NCI-H774 (cell line): ENCODE measurements at regions not wholly inside any gene's neighbourhood (a gene's known extent, or its start where the extent isn't known, plus 50 kb on each side); places are given as distances from the start of the nearest gene placed in this dataset.

Experiments
- DNase-seq: peaks from one replicate; lab custom pipeline; 2025; lab: John Stamatoyannopoulos, UW

DNA sequence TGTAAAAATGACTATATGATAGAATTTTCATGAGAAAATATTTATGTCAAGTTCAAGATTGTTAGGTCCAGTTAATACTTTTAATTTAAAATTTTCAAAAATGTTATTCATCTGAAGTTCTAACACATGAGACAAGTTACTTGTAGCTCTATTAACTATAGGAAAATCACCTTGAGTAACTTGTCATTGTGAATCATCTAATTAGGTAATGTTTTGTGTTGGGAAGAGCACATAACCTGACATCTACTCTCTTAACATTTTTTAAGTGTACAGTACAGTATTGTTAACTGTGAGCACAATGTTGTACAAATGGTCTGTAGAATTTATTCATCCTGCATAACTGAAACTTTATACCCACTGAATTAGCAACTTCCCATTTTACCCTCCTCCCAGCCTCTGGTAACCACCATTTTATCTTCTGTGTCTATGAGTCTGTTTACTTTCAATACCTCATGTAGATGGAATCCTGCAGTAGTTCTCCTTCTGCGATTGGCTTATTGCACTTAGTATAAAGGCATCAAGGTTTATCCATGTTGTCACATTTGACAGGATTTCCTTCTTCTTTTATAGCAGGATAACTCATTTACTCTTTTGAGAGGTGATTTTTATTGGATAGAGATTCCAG, 54.6 kb downstream of the ARL4A start:
- no peak for DNase-seq

DNA sequence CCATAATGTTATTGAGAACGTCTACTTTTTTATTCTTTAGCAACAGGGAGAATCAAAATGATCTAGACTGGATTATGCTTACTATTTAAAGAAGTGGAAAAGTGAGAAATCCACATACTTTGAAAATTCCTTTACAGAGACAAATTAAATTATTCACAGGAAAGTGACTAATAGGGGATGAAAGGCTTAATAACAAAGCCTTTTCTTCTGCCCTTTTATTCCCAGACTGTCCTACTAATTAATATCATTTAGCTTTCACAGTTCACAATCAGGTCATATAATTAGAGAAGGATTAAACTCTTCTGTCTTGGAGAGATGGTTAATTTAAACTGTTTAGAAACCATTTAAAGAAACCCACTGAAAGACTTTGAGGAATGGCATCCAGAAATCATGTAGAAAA, 58.8 kb downstream of the ARL4A start:
- no peak for DNase-seq

DNA sequence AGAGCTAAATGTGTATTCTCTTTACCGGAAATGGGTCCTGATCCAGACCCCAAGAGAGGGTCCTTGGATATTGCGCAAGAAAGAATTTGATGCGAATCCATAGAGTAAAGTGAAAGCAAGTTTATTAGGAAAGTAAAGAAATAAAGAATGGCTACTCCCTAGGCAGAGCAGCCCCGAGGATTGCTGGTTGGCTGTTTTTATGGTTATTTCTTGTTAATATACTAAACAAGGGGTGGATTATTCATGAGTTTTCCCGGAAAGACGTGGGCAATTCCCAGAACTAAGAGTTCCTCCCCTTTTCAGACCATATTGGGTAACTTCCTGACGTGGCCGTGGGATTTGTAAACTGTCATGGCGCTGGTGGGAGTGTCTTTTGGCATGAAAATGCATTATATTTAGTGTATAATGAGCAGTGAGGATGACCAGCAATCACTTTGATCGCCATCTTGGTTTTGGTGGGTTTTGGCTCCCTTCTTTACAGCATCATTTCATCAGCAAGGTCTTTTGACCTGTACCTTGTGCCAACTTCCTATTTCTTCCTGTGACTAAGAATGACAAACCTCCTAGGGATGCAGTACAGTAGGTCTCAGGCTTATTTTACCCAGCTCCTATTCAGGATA, 60.4 kb downstream of the ARL4A start:
- no peak for DNase-seq

DNA sequence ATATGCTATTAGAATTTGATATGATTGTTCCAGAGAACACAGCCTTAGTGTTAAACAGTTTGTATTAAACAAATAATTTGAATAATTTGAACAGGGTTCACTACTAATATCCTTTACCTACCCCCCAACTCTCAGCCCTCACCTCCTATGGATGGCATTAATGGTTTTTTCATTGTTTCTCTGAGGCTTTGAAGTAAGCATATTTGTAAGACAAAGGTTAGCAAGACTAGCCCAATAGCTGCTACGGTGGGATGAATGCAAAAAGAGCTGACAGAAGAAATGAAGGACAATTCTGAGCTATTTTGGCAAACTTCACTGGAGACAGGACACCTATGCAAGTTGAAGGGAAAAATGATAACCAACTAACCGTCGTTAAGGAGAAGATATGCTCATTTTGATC, 61.6 kb downstream of the ARL4A start:
- no peak for DNase-seq

DNA sequence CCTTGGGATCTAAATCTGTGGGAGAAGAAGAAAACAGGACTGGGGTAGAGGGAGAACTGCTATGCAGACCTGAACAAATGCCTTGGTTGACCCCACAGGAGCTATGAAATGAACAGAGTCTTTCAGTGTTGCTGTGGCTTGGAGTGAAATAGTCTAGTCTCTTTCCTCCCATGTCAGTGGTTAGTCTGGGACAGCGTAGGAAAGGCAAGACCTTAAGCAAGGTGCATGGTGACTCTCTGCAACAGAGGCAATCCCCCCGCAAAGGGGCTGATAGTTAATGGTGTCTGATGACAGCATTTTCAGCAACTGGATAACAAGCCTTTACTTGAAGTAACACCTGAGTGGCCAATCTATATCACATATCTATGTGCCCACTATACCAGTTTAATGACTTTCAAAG, 62.3 kb downstream of the ARL4A start:
- no peak for DNase-seq

DNA sequence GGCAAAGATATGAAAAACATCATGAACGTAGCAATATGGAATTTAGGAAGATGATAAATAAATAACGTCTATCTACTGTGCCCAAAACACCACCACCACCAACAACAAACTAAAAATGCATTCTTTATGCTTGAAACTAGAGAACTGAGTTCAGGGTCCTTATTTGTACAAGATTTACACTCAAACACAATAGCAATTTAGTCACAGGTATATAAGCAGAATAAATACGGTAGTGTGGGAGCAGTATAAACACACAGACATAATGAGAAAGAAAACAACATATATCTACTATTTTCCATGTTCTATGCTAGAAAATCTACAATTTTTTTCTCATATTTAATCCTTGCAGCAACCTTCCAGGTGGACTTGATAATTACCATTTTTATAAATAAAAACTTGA, 64.3 kb downstream of the ARL4A start:
- no peak for DNase-seq

DNA sequence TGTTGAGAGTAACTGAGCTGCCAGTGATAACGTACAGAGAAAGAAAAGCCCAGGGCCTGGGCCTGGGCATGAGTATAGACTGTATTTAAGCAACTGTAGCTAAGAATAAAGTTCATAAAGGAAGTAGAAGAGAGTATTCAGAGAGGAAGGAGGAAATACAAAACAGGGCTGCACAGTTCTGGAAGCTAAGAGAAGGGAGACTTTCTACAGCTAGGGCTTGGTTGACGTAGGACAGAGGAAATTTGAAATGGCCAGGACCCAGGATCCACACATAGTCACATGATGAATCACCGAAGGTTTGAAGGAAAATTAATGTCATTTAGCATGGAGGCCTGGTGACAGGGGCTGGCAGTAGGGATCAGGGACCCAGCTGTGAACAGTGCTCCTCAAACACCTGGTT, 66.7 kb downstream of the ARL4A start:
- no peak for DNase-seq

DNA sequence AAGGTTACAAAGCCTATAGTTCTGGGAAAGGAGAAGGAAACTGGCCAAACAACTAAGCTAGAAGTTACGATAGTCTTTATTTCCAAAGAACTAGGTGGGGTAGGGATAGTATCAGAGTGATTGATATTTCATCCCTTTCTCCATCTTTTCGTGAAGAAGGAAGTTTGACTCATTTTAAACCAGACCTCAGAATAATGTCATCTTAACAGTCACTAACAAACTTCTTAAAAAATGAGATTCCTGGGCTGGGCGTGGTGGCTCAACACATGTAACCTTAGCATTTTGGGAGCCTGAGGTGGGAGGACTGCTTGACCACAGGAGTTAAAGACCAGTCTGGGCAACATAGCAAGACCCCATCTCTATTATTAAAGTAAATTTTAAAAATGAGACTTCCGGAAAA, 69.4 kb downstream of the ARL4A start:
- DNase-seq, result no peak

DNA sequence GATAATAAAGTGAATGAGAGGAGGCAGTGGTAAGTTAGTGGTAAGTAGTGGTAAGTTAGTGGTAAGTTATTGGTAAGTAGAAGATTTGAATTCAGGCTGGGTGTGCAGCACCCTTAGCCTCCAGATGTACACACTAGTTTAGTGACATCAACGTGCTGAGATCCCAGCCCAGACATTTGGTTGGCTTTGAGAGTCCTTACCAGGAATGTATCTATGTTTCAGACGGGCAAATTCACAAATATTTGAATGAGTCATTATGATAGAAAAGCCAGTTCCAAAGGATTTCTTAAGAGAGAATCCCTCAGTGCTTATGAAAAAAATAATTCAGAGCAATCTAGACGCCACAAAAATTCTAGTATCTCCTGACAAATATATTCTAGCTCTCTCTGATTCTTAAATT, 70.0 kb downstream of the ARL4A start:
- DNase-seq, result no peak

DNA sequence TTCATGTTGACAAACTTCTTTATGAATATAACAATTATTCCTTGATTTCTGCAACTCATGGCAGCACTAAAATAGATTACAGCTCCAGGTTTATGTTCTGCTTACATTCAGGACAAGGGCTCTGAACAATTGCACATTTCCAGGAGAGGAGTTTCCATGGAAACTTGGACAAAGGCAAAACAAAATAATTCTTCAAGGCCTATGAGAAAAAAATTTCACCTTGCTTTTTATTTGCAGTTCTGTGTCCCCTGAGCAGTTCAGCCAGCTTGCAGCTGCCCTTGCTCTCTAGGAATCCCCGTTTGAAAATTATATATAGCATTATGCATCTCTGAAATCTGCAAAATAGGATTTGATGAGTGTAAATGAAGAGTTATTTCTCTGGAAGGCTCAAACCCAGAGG, 71.7 kb downstream of the ARL4A start:
- DNase-seq, result no peak

DNA sequence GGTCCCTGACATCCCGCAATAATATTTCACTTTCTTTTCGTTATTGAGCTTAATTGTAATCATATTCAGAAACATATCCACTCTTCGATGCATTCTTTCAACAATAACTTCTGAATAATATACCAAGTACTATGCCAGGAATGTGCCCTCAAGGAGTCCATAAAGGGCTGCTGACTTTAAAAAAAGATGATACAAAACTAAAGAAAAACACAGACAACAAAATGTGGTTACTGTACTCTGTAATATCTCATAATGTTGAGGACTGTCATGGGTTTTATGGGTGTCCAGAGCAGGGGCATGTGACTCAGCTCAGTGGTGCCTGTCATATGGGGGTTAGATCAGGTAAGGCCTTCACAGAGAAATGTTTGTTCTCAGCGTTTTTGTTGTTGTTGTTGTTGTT, 73.7 kb downstream of the ARL4A start:
- no peak for DNase-seq

DNA sequence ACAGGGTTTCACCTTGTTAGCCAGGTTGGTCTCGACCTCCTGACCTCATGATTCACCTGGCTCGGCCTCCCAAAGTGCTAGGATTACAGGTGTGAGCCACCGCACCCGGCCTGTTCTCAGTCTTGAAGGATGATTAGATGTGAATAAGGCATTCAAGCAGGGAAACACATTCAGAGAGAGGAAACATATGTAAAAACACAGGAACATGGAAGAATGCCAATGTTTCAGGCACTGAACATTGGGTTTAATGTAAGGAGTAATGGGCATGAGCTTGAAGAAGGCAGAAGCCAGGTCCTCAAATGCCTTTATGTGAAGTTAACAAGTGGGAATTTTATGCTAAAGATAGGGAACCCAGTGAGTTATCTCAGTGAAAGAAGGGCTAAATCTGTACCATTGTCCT, 74.3 kb downstream of the ARL4A start:
- DNase-seq, result no peak

DNA sequence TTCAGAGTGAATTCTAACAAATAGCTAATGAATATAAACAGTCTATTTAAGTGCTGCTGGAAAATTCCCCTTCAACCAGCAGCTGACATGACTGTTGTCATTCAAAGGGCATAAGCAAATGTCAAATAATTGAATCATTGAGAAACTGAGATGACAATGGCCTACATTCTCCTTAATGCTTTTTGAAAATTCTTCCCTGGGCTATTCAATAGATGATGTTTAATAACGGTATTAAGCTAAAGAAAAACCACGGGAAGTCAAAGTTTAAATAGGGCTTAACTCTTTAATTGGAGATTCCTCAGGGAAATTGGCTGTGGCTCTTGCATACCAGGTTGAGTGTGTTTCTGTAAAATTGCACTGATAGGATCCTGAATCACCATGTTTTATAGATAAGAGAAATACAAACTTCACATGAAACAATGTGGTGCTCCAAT, 77.0 kb downstream of the ARL4A start:
- DNase-seq, result no peak

DNA sequence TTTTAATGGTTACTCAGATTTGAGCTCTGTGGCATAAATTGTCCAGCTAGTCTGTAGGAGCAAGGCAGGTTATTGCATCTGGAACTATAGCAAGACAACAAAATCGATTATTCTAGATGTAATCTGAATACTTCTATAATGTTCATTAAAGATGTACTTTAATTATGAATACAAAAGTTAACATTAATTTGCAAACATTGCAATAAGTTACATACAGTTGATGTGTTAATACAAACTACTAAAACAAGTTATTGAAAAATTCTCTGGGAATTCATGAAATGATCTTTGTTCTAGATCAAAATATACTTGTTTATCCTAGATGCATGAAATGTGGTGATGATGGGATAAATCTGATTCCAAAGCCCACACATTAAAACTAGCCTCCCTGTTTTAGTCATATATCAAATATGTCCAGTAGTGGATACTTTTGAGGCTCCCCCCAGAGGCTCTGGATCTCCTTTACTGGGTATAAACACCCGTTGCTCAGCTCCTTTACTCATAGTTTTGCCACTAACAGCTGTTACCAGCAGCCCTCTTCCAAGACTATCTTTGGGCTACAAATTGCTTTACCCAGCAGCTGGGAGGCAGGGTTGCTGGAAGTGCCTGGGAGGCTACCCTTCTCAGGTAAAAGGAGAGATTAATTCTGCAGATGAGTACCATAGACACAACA, 78.1 kb downstream of the ARL4A start:
- no peak for DNase-seq

DNA sequence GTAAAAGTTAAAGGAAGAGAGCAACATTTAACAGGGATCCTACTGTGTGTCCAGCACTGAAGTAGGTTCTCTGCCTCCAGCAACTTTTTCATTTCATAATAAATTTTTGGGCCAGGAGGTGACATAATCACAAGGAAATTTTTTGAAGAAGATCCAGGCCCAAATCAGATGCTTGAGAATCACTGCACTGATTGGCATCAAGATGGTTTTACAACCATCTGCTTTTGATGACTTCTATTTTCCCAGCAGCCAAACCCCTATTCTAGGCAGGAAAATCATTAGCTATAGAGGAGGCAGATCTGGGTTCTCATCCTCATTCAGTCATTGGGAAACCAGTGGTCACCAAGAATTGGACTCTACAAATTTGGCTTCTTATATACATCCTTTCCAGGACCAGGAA, 79.0 kb downstream of the ARL4A start:
- no peak for DNase-seq

DNA sequence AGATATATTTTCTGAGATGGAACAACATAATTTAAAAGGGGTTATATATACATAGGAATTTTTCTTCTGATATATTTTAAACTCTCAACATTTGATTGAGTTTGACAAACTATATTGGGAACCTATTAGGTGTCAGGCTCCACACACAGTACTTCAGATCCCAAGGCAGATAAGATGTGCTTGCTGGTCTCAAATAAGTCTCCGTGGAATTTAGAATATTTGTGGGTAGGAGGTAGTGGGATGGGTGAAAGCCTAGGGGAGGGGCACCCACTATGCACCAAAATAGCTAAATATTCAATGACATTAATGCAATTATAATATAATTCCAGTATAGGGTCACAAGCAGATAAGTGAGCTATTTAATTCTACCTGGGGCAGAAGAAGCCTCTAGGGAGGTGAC, 81.5 kb downstream of the ARL4A start:
- DNase-seq, result no peak

DNA sequence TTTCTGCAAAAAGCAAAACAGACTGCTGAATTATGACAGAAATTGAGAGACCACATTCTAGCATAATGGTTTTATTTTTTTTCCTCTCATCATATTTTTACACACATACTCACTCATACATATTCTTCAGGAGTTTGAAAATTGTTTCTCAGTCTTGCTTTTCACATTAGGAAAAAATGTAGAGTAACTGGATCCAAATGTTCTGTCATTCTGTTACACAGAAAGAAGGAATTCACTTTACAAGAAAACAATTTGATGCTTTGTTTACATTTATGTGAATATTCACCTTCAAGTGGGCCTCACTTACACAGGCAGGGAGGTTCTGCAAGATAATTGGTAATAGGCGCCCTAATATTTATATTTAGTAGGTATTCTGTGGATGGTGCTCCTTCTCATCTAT, 82.0 kb downstream of the ARL4A start:
- no peak for DNase-seq

DNA sequence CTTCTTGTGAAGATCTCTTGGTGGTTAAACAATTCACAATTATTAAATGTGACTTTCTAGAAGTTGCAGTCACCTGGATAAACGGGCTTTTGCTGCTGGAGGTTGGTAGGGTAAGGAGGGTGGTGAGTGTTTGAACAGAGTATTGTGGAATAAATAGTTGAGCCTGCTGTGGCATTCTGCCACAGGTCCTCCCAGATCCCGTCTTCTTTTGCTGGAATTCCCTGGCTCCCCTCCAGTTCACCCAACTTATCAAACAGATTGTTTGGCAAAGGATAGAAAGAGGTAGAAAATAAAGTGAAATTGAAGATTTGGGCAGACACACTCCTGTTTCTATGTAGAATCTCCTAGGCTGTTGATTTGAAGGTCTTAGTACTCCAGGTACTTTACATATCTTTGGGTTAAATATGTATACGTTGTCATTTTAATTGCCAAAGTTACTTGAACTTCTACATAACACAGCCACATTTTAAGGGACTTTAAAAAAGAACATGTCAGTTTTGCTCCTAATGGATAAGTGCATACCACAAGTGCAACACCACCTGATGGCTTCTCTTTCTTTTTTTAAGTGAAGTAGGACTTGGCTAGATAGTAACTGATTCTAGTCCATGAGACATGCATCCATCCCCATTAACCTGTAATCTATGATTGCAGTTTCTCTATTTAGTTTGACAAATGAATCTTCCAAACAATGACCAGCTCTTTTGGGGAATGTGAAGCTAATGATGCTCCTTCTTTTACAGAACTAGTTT, 83.0 kb downstream of the ARL4A start:
- no peak for DNase-seq

DNA sequence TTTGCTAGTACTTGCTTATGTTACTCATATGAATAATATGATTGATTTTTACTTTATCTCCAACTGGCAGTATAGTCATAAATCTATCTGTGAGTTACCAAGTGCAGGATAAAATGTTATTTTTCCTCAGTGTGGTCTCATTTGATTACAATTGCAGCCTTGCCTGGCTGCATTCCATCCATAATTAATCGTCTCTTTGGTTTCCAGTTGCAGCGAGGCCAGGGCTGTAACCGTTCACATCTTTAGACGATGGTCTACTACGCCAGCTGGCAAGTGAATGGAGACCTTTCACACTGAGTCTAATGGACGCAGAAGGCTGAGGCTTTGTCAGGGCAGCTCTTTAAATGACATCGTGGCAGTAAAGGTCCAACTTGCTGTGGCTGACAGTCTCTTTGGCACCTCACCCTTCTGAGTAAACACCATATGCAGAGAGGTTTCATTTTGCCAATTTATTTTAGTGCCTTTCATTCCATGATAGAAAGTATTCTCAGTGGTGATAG, 84.0 kb downstream of the ARL4A start:
- peak; percentile 49 for DNase-seq

DNA sequence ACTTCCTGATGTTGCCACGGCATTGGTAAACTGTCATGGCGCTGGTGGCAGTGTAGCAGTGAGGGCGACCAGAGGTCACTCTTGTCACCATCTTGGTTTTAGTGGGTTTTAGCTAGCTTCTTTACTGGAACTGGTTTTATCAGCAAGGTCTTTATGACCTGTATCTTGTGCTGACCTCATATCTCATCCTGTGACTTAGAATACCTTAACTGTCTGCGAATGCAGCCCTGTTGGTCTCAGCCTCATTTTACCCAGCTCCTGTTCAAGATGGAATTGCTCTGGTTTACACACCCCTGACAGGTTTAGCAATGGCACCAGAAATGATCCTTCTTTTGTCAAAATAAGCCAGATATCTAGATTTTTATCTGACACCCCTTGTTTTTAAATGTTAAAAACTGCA, 85.3 kb downstream of the ARL4A start:
- DNase-seq, result no peak

DNA sequence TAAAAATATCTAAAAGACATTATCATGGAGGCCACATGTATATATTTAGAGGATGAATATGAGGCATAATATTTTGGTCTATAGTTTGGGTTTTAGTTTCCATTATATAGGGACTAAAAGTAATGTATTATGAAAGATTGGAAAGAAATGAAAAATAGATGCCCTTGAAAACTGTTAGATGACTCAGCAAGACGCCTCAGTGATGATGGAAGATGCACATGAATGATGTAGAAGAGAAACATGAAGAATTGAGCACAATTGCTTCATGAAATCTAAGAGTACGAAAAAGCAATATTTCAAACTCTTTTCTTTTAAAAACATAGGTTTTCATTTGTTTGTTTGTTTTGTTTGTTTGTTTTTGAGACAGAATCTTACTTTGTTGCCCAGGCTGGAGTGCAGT, 89.8 kb downstream of the ARL4A start:
- DNase-seq, result no peak

DNA sequence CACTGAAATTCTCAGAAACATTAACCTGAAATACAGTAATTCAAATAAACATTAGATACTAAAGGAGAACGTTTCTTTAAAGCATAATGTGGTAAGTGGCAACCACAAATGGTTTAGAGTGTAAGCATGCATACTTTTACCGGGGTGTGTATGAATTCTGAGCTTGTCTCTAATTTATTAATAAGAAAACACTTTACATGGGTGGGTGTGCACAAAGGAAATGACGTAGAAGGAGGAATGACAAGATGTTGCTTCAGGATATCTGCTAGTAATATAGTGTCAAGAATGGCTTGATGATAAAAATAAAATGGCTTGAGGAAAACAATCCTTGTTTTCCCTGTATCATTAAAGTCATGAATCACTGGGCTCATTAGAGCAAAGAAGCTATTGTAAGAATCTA, 92.5 kb downstream of the ARL4A start:
- no peak for DNase-seq
